PC-9 (cell line): ENCODE measurements at regions not wholly inside any gene's neighbourhood (a gene's known extent, or its start where the extent isn't known, plus 50 kb on each side); places are given as distances from the start of the nearest gene placed in this dataset.

Source experiments
- CTCF ChIP-seq: fragments of 200-600 bp; sonication (generic); conservative IDR thresholded peaks from 2 replicates; pipeline ENCODE4 v1.6.1; 2017; ENCODE audit warnings: mixed run types, antibody characterized with exemption, mild to moderate bottlenecking, moderate library complexity
- EZH2 ChIP-seq: fragments of 200-600 bp; sonication (generic); IDR thresholded peaks from 2 replicates; pipeline ENCODE4 v1.8.0; 2017; ENCODE audit warnings: antibody characterized with exemption, low read depth

DNA sequence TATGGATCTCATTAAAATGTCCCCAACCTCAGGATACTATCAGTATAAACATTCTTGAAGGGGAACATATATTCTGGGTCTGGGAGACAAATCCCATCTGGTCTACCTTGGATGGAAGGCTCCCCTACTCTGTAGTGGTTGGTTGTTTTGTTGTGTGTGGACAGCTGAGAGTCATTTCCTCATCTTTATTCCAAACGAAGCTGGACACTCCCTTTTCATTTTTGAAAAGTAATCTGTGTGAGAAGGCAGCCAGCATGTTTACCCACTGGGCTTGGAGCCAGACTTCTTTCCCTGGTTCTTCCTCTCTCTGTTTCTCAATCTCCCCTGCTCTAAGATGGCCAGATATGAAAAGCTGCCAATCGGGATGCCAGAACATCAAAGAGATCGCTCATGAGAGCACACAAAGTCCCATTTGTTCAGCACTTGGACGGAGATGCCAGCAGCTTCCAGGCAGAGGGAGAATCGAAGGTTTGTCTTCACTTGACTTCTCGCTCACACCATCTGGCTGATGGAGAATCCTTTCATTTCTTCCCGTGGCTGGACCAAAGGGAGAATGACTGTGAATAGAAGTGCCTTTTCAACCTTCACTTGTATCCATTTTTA is 108.1 kb upstream of the AGR3 start:
- TF ChIP-seq CTCF: no peak
- no peak for TF ChIP-seq EZH2
